Ammon's horn (tissue), 1 donor: ENCODE measurements at regions not wholly inside any gene's neighbourhood (a gene's known extent, or its start where the extent isn't known, plus 50 kb on each side); places are given as distances from the start of the nearest gene placed in this dataset.
"Not testable (repeated sequence)": the region's sequence is repeated elsewhere in the genome, so short reads cannot be mapped to it uniquely, and the experiment has no call there.

Source experiments
- DNase-seq: peaks from one replicate; pipeline ENCODE4 v3.0.0-alpha.2; 2016; ENCODE audit warnings: low spot score

DNA sequence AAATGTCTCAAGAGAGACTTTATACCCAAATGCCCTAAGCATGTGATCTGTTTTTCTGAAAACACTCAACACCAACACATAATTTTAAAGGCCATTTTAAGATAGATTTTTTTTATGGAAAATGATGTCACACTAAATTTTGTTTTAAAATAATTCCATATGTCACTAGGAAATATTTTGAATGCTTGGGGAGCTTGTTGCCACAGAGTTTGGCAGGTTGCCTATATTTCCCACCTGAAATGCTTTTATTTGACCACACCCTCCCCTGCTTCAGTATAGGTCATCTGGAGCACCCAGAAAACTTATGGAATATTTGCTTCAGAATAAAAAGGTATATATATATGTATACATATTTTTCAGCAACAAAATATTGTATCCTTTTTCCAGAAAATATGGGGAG is 180.0 kb upstream of the ANK3 start:
- DNase-seq, result no peak

DNA sequence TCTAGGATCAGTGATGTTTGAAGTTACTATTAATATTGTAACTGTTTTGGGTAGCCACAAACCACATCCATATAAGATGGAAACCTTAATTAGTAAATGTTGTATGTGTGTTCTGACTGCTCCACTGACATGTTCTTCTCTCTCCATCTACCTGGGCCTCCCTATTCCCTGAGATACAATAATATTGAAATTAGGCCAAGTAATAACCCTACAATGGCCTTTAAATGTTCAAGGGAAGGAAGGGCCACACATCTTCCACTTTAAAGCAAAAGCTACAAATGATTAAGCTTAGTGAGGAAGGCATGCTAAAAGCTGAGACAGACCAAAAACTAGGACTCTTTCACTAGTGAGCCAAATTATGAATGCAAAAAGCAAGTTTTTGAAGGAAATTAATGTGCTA is 176.4 kb upstream of the ANK3 start:
- no peak for DNase-seq

DNA sequence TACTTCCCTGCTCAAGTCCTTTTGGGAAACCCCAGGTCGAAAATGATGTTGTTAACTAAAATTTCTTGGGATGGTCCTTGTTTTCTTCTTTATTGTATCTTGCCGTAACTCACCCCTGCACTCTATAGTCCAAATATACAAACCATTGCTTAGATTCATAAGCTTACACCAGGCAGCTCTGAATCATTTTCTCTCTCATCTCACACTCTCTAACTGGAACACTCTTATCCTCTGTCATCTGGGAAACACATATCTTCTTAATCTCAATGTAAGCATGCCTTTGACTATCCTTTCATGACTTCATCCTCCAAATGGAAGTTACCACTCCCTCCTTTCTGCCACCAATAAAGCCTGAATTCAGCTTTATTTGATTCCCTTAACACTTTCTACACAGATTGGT is 175.8 kb upstream of the ANK3 start:
- DNase-seq, result no peak

DNA sequence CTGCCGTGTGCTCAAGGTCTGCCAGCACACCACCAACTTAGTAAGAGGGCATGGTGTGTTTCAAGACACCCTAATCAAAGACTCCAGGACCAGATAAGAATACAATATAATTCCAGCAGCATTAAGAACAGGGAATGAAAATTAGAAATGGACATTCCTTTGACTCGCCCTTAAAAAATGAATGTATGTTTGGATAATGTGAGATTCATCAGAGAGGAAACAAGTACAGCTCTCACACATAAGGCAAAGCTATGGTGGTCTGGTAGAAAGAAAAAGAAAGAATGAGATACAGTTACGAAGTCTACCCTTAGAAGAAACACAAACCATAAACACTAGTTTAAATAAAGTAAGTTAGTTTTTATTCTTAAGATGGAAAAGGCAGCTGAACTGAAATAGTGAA is 174.8 kb upstream of the ANK3 start:
- DNase-seq, result no peak

DNA sequence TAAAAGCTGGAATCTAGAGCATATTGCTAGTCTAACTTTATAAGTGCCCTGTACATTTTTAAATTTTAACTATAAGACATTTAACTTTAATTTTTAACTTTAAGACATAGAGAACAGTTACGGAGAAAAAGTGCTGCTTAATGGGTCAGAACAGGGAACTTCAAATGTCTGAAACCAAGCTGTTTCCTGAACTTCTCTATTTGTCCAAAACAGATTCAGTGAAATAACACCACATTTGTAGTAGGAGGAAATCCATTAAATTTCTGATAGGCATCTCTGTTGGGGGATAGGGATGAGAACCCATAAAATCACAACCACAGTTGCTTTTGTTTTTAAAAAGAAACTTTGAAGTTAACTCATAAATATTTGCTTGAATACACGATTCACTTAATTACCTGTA is 170.8 kb upstream of the ANK3 start:
- DNase-seq, result no peak

DNA sequence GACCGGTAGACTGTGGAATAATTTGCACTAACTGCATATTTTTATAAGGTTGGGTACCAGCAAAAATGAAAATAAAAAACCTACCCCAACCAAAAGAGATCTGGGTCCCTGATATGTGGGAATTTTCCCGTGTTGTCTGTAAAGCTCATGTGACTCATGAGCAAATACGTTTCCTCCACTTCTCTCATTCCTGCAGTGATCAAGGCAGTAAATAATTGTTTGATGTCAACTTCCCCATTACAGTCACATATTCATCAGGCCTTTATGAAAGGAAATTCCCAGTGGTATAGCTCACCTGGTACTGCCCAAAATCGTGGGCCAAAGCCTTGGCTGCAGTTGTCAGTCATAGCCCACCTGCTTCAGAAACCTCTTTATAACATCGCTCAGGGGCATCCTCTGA is 166.0 kb upstream of the ANK3 start:
- no peak for DNase-seq

DNA sequence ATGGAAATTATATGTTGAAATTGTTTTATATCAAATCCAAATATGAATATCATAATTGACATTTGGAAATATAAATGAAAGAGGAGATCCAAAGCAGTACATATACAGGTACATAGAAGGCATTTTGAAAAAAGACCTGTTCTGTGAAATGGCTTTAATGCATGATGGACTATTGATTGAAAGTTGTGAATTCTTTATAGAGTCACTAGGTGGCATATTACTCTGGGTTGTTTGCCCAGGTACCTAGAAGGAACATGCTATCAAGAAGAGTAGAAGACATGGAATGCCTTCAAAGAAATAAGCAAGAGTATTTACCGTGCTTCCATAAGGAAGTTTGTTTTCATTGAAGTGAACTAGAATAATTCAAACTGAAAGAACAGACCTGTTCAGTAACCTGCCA is 160.0 kb upstream of the ANK3 start:
- no peak for DNase-seq

DNA sequence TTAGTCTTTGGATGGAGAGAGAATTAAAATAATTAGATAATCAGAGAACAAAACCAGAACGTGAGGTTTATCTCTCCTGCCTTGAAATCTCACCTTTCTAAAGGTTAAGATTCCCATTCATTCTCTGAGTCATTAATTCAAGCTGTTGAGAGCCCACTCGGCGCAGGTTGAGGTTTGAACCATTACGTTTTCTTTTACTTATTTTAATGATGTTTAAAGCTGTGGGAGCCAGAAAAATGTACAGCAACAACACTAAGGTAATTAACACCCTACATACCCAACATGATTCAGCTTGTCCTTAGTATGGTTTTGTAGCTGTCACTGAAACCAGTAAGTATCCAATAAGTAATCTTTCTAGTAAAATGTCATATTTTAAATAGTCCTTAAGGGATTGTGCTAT is 153.0 kb upstream of the ANK3 start:
- DNase-seq, result no peak

DNA sequence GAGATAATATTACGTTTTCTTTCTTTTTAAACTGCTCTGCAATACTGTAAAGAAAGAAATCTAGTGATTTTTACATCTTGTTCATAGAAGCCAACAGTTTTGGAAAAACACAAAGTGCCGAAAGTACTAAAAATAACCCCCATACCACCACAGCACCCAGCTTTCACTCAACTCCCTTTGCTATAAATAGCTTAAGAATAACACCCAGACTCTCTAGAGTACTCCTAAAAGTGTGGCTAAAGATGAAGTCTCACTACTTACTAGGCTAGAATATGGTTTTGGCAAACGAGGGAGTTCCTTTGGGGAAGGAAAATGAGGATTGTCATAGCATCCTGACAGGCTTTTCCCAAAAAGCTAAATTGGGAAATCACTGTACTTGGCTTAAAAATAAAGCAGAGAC is 151.8 kb upstream of the ANK3 start:
- DNase-seq, result no peak

DNA sequence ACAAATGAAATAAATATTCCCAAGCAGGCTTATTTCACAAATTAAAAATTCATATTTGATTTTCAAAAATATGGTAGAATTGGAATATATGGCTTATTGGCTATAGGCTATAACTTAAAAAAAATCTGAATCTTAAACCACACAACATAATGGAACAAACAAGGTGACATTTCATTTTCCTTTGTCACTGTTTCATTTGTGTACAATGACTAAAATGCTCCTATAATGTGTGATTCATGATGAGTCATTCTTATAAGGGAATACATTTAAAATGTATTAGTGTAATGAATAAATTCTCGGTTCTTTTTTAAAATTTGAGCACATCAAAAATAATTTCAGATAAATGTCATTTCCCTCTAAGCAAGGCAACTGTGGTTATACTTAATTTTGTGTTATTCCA is 148.0 kb upstream of the ANK3 start:
- no peak for DNase-seq

DNA sequence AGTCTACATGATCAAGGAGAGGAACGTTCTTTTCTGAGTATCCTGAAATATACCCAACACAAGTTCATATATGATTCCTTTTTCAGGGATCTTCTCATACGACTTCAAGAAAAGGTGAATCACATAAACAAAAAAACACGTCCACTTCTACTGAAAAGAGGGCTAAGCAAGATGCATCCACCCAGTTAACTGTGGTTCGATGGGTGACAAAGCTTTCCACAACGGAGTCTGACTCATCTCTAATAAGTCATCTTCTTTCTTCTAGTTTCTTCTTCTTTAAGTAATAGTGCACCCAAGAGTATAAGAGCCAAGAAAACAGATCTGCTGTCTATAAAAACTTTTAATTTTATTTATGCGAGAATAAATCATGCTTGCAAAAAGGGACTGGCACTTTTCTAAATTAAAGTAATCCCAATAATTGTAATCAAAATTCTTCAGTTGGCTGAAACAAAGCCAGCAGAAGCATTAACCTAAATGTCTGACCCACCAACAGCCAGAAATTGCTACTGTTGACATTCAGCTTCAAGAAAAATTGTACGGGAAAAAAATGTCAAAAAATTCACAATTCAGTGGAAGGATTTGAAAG is 146.9 kb upstream of the ANK3 start:
- no peak for DNase-seq

DNA sequence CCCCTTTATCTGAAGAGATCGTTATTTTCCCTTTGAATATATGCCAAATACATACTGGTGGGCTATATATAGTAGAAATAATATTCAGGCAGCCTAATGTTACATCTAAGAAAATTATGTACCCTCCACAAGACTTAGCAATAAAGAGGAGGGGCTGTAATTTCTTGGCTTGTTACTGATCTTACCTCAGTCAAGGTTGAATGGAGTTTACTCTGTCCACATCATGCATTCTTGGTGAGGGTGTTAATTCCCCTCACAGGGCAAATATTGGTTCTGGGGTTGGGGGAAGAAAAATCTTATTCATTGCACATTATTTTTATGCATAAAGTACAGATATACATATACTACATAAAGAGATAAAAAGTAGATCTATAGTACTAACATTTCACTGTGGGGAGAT is 145.8 kb upstream of the ANK3 start:
- no peak for DNase-seq

DNA sequence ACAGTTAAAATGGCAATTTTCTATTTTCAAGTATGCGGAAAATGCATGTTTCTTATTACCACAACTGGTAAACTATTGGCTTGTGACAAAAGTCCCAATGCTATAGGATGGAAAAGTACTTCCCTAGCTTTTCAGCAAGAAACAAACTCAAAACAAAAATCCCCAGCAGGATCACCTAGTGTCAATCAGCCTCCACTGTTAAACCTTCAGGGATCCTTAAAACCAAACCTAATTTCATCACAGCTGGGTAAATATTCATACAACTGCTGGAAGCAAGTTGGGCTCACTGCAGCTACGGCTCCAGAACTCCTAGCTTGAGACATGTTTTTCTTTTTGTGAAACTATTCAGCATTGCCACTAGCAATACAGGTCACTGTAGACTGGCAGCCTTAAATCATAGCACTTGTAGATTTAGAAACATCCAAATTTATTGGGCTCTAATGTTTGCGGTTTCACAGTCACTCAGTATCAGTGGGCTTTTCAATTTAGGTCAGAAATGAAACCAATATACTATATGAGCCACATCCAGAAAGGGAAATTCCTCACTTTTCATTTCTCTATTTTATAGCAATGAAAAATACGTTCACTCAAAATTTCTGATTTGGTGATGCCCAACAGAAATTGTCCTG is 145.2 kb upstream of the ANK3 start:
- DNase-seq, result no peak

DNA sequence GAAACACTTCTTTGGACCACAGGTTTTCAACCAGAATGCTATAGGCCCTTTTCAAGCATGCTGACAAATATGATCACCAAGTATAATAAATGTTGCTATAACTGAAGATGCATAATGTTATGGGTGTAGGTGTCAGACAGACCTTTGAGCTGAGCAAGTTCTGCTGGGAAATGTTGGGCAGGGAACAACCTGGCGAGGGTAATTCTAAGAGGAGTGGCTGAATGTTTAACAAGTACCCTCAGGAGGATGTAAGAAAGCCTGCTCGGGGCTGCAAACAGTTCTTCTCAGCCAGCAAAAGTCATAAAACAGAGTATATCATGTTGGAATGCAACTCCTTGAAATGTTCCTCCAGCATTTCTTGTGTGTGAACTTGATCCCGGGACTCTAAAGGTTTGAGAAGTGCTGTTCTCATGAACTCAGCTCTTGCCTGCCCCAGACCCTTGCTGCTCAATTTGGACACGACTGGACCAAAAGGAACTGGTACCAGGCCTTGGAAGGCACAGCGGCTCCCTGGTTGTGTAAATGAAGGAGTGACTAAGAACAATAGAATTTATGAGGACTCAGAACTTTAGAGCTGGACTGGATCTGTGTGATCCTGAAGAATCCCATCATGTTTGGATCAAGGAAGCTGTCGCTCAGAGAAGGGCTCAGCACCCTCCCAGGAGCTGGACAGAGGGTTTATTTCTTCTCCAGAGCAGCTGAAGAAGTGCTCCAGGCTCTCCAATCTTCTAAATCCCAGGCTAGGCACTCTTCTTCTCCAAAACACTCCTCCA is 143.2 kb upstream of the ANK3 start:
- DNase-seq, result no peak

DNA sequence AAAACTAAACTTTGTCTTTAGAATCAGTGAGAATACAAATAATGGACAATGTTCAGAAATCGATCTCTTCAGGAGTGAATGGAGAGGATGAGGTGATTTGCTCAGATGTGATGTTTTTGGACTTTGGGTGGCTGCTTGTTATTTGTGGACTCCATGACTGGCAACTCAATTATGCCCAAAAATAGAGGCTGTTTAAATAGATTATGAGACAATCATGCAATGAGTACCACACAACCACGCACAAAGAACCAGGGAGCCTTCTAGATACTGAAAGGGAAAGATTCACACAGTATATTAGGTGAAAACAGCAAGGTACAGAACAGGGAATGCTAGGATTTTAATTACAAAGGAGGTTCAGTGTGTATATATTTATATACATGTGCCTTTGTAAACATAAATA is 141.3 kb upstream of the ANK3 start:
- DNase-seq, result no peak

DNA sequence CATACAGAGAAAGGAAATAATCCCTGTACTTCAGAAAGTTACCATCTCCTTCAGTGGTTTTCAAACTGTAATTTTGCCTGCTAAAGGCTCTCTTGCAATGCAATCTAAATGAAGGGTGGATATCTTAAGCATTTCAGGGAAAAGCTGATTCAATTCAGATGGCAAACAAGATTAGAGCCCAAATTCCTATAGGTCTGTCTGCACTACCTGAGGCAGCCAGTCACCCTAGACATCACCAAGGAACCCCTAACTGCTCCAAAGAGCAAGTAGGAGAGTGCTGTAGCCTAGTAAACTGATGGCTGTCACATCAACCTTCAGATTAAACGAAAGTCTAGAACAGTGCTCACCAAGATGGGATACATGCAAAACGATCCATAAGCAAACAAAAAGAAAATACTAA is 138.0 kb upstream of the ANK3 start:
- DNase-seq, result no peak

DNA sequence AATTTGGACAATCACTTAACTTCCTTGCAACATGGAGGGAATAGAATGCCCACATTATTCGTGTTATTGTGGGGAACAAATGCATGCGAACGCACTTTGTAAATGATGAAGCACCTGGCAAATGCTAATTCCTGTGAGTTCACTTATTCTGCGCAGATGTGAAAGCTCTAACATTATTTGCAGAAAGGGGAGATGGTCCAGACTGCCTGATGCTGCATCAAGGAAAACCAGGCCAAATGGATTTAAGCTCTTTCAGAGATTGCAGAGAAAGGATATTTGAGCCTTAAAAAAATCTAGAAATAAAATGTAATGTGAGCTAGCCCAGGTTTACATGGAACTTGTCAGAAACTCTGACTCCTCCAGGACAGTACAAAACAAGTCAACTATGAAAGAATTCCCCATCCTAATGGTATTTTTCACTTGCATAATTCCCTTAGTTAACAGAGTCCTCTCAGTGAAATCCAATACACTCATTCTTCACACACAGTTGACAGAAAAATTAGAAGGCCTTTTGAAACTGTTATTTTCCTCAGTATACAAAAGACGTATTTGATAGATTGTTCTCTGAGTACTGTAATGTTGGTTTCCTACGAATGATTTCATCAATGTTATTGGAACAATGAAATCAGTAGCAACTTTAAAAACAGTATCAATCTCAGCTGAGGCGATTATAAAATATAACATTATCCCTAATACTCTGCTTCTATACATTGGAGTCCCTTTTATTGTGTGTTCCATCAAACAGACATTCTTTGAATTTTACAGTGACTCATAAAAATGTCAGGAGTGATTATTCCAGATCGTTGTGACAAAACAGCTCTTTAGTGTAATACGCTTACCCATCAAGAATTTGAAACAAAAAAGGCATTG is 136.3 kb upstream of the ANK3 start:
- no peak for DNase-seq

DNA sequence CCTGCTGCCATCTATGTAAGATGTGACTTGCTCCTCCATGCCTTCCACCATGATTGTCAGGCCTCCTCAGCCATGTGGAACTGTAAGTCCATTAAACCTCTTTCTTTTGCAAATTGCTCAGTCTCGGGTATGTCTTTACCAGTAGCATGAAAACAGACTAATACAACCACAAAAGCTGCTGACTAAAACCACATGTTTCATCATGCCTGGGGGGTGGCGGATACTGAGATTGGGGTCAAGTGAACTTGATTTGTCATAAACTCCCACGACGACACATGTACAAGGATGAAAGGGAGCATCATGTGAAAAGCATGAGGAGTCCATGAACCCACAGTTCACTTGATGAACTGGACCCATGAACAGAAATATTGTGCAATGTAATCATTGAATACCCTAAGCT is 134.9 kb upstream of the ANK3 start:
- DNase-seq, result no peak

DNA sequence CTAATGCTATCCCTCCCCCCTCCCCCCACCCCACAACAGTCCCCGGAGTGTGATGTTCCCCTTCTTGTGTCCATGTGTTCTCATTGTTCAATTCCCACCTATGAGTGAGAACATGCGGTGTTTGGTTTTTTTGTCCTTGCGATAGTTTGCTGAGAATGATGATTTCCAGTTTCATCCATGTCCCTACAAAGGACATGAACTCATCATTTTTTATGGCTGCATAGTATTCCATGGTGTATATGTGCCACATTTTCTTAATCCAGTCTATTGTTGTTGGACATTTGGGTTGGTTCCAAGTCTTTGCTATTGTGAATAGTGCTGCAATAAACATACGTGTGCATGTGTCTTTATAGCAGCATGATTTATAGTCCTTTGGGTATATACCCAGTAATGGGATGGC is 133.7 kb upstream of the ANK3 start:
- not testable (repeated sequence) for DNase-seq

DNA sequence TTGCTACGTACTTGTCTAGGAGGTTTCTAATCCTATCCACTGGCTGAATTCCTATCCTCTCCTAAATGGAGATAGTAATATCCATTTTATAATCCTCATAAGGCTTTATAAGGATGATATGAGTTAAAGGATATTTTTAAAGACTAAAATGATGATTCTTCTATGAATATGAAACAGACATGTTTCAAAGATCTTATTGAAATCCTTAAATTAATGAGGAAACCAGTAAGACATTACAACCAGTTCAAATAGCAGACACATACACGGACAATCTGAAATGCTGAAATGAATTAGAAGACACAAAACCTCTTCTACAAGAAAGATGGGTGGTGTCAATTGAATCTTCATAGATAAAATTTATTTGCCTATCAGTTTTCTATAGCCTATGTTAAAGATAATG is 132.9 kb upstream of the ANK3 start:
- DNase-seq, result no peak

DNA sequence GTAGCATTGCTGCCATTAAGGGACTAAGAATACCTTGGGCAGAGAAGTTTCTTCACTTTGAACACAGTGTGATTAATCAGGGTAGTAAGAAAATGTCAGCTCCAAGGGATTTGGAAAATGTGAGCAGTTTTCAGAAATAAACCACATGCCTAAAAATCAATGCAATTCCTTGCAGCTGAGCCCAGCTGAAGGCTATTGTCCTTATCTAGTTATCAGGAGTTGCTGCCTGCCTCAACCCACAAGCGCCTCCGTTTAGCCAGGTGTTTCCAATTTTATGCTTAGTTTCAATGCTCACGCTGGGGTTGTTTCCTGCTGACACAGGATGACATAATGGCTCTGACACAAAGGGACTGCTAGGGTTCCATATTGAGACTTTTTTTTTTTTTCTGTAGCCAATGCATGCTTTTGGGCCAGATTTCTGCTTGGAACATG is 132.3 kb upstream of the ANK3 start:
- no peak for DNase-seq

DNA sequence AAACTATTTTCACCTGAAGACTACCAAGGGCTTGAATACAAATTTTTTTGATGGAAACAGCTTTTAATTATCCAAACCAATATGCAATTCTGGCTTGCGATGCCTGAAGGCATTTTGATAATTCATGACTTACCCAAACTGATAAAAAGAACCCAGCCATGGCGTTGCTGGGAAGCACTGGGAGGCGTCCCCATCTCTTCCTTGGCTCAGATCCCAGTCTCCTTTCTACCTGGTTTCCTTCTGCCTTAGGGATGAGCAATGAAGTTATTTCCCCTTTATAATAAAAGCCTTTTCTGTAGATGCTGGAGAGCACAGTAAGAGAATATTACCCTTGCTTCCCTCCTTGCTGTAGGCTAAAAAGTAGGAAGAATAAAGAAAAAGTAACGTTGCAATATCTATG is 129.1 kb upstream of the ANK3 start:
- DNase-seq, result no peak

DNA sequence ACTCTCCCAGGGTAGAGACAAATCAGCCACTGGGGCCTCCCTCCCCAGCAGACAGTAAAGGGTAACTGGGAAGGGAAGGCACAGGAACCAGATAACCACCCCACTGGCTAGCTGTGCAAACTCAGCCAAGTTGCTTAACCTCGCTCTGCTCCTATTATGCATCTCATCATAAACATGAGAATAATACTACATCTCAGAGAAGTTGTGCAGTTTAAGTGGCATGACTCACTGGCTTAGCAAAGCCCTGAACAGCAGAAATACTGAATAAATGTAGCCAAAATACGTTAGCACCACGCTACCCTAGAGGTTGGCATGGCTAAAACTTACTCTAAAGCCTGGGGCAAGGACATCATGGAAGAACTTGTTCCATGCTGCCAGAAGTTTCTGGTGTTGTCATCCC is 128.1 kb upstream of the ANK3 start:
- DNase-seq, result no peak
